Body of pancreas (tissue), 4 donors: ENCODE measurements at regions not wholly inside any gene's neighbourhood (a gene's known extent, or its start where the extent isn't known, plus 50 kb on each side); places are given as distances from the start of the nearest gene placed in this dataset.

ENCODE experiments used
- POLR2A ChIP-seq, 3 donors: fragments of 450-650 bp; IDR thresholded peaks; one replicate each; pipeline ENCODE4 v1.6.1; 2016; ENCODE audit warnings: antibody characterized with exemption in 3 of 3, mild to moderate bottlenecking in 2 of 3
- TF ChIP-seq, protein P1 (sequence below), 7 experiments: fragments of 450-650 bp in 4 of 7; fragments of 200-600 bp in 3 of 7; sonication (generic) in 3 of 7; IDR thresholded peaks; one replicate each; pipeline ENCODE4 v1.5.1; 2016 to 2019; ENCODE audit warnings: antibody characterized with exemption in 7 of 7

DNA sequence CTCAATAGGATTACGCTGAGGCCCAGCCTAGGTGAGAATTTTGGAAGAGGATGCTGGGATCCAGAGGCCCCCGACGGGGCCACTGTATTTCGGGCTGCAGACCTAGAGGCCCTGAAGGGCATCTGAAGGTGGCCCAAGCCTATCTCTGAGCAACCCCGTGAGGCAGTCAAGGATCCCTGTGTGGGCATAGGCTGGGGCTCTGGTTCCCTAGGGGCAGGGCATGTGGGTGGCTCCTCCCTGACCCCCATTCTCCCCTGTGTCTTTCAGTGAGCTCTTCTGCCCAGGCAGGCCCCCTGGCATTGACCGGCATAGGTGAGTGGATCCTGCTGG is 216.0 kb downstream of the SNRPN start:
- TF ChIP-seq, protein P1, sequence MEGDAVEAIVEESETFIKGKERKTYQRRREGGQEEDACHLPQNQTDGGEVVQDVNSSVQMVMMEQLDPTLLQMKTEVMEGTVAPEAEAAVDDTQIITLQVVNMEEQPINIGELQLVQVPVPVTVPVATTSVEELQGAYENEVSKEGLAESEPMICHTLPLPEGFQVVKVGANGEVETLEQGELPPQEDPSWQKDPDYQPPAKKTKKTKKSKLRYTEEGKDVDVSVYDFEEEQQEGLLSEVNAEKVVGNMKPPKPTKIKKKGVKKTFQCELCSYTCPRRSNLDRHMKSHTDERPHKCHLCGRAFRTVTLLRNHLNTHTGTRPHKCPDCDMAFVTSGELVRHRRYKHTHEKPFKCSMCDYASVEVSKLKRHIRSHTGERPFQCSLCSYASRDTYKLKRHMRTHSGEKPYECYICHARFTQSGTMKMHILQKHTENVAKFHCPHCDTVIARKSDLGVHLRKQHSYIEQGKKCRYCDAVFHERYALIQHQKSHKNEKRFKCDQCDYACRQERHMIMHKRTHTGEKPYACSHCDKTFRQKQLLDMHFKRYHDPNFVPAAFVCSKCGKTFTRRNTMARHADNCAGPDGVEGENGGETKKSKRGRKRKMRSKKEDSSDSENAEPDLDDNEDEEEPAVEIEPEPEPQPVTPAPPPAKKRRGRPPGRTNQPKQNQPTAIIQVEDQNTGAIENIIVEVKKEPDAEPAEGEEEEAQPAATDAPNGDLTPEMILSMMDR (IDR thresholded peaks at IDR 0.05), result no peak
- no peak for TF ChIP-seq POLR2A (IDR thresholded peaks at IDR 0.05)
